Mucosa of gallbladder (tissue), 1 donor: ENCODE measurements at regions not wholly inside any gene's neighbourhood (a gene's known extent, or its start where the extent isn't known, plus 50 kb on each side); places are given as distances from the start of the nearest gene placed in this dataset.

Experiments used
- DNase-seq: peaks from one replicate; pipeline ENCODE4 v3.0.0-alpha.2; 2020; ENCODE audit warnings: low spot score
- donor health status: DM: no; HTN: no; CAD: no.

GRCh38 chr10:110355141-110355831, 50.6 kb upstream of the SMNDC1 start:
- no peak for DNase-seq

- no peak for DNase-seq
Observed at GRCh38 chr10:110355922-110356627, 51.4 kb upstream of the SMNDC1 start.

- DNase-seq: peak; percentile 59
Observed at GRCh38 chr10:110356628-110357245, 52.0 kb upstream of the SMNDC1 start.

- peak; percentile 56 for DNase-seq
Observed at GRCh38 chr10:110357252-110357780, 52.6 kb upstream of the SMNDC1 start.

GRCh38 chr10:110357871-110358270, 53.2 kb upstream of the SMNDC1 start:
- DNase-seq: no peak

GRCh38 chr10:110358278-110358677, 53.6 kb upstream of the SMNDC1 start:
- no peak for DNase-seq

GRCh38 chr10:110358869-110359629, 54.3 kb upstream of the SMNDC1 start:
- peak; percentile 51 for DNase-seq

GRCh38 chr10:110360857-110361474, 56.2 kb upstream of the SMNDC1 start:
- DNase-seq: no peak

- no peak for DNase-seq
Observed at GRCh38 chr10:110361800-110362456, 57.2 kb upstream of the SMNDC1 start.

- DNase-seq: peak; percentile 51
Observed at GRCh38 chr10:110363572-110364411, 59.1 kb upstream of the SMNDC1 start.

GRCh38 chr10:110364531-110364937, 59.8 kb upstream of the SMNDC1 start:
- no peak for DNase-seq

GRCh38 chr10:110365356-110366143, 60.8 kb upstream of the SMNDC1 start:
- no peak for DNase-seq

- no peak for DNase-seq
Observed at GRCh38 chr10:110366635-110367034, 61.9 kb upstream of the SMNDC1 start.

- no peak for DNase-seq
Observed at GRCh38 chr10:110368002-110368401, 63.3 kb upstream of the SMNDC1 start.

- DNase-seq: no peak
Observed at GRCh38 chr10:110368556-110368955, 63.8 kb upstream of the SMNDC1 start.

GRCh38 chr10:110370006-110370405, 65.3 kb upstream of the SMNDC1 start:
- no peak for DNase-seq

- no peak for DNase-seq
Observed at GRCh38 chr10:110372656-110373055, 67.9 kb upstream of the SMNDC1 start.

GRCh38 chr10:110373059-110373458, 68.3 kb upstream of the SMNDC1 start:
- DNase-seq: no peak
